Astrocyte of the spinal cord (primary cell): ENCODE measurements at regions not wholly inside any gene's neighbourhood (a gene's known extent, or its start where the extent isn't known, plus 50 kb on each side); places are given as distances from the start of the nearest gene placed in this dataset.

Source experiments
- DNase-seq: peaks from one replicate; pipeline ENCODE4 v3.0.0; 2011; ENCODE audit warnings: low read depth, low spot score
- H3K4me3 ChIP-seq: 2 replicates; pipeline ENCODE4 v1.5.1; 2011; ENCODE audit warnings: low read depth, mild to moderate bottlenecking, low read length, moderate library complexity
- in situ Hi-C: cut with HindIII; loops from 2 replicates; pipeline ENCODE4 v1.10.0; 2017; ENCODE audit warnings: low sequenced_read_pairs
- TF ChIP-seq, protein P1 (sequence below): IDR thresholded peaks from 2 replicates; pipeline ENCODE4 v1.5.1; 2012; ENCODE audit warnings: low read depth, mild to moderate bottlenecking, low read length, inconsistent platforms

DNA sequence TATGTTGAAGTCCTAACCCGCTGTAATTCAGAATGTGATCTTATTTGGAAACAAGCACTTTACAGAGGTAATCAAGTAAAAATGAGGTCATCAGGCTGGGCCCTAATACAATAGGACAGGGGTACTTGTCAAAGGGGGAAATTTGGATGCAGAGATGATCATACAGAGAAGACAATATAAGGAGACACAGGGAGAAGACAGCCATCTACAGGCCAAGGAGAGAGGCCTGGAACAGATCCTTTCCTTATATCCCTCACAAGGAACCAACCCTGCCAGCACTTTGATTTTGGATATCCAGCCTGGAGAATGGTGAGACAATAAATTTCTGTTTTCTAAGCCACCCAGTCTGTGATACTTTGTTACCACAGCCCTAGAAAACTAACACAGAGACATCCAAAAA is 104.3 kb downstream of the METTL4 start:
- TF ChIP-seq, protein P1, sequence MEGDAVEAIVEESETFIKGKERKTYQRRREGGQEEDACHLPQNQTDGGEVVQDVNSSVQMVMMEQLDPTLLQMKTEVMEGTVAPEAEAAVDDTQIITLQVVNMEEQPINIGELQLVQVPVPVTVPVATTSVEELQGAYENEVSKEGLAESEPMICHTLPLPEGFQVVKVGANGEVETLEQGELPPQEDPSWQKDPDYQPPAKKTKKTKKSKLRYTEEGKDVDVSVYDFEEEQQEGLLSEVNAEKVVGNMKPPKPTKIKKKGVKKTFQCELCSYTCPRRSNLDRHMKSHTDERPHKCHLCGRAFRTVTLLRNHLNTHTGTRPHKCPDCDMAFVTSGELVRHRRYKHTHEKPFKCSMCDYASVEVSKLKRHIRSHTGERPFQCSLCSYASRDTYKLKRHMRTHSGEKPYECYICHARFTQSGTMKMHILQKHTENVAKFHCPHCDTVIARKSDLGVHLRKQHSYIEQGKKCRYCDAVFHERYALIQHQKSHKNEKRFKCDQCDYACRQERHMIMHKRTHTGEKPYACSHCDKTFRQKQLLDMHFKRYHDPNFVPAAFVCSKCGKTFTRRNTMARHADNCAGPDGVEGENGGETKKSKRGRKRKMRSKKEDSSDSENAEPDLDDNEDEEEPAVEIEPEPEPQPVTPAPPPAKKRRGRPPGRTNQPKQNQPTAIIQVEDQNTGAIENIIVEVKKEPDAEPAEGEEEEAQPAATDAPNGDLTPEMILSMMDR = no peak
- no peak for DNase-seq
- no peak overlapping the region for H3K4me3 ChIP-seq
- in situ Hi-C loops = no loop called here

DNA sequence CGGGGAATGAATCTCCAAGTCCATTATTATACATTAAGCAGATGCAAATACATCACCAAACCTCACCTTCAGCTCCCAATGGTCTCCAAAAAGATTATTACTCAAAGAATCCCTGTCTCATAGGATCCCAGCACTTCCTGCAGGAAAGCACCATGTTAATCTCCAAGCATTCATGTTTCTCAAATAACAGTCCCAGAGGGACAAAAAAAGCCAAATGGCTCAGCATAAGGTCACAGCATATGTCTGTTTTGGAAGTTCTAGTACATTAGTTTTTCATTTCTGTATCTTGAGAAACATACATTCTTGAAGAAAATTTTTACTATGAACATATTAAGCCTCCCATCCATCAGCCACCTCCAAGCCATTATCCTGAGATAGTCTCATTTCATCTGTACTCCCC is 103.3 kb downstream of the METTL4 start:
- TF ChIP-seq, protein P1 = no peak
- no peak overlapping the region for H3K4me3 ChIP-seq
- DNase-seq = no peak
- in situ Hi-C loops = no loop called here

DNA sequence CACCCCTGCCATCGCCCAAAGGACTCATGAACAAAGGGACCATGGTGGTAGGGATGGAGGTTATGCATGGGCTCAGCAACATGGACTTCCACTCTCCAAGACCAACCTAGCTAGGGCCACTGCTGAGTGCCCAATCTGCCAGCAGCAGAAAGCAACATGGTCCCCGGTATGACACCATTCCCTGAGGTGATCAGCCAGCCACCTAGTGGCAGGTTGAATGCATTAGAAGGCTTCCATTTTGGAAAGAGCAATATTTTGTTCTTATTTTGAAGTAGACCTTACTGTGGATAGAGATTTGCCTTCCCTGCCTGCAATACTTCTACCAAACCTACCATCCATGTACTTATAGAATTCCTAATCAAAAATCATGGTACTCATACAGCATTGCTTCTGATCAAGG is 99.8 kb downstream of the METTL4 start:
- H3K4me3 ChIP-seq = no peak overlapping the region
- DNase-seq = no peak
- in situ Hi-C loops = no loop called here
- TF ChIP-seq, protein P1 = peak; percentile 8

DNA sequence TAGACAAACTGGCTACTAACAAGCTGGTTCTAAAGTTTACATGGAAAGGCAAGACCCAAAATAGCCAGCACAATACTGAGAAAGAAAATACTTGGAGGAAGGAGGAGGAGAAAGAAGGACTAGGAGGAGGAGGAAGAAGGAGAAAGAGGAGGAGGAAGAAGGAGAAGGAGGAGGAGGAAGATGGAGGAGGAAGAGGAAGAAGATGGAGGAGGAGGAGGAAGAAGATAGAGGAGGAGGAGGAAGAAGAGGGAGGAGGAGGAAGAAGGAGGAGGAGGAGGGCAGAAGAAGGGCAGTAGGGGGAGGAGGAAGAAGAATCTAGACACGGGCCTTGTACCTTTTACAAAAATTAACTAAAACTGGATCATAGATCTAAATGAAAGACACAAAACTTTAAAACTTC is 92.6 kb downstream of the METTL4 start:
- in situ Hi-C loops = no loop called here
- TF ChIP-seq, protein P1 = no peak
- DNase-seq = no peak
- H3K4me3 ChIP-seq = no peak overlapping the region

DNA sequence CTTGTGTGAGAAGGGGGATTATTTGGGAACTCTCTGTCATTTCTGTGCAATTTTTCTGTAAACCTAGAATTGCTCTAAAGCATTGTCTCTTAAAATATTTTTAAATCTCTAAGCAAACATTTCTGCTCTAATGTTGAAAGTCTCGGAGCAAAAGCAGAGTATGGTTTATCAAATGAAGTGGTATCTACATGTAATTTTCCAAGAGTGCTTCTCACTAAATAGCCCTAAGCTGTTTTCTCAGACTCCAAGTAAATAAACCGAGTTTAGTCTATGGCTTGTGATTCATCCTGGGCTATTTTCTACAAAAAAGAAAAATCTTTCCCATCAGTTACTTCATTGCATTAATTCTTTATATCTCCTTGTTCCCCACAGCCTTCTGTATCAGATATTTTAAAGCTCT is 90.8 kb downstream of the METTL4 start:
- no peak overlapping the region for H3K4me3 ChIP-seq
- TF ChIP-seq, protein P1 = no peak
- in situ Hi-C loops = no loop called here
- peak; percentile 1 for DNase-seq

DNA sequence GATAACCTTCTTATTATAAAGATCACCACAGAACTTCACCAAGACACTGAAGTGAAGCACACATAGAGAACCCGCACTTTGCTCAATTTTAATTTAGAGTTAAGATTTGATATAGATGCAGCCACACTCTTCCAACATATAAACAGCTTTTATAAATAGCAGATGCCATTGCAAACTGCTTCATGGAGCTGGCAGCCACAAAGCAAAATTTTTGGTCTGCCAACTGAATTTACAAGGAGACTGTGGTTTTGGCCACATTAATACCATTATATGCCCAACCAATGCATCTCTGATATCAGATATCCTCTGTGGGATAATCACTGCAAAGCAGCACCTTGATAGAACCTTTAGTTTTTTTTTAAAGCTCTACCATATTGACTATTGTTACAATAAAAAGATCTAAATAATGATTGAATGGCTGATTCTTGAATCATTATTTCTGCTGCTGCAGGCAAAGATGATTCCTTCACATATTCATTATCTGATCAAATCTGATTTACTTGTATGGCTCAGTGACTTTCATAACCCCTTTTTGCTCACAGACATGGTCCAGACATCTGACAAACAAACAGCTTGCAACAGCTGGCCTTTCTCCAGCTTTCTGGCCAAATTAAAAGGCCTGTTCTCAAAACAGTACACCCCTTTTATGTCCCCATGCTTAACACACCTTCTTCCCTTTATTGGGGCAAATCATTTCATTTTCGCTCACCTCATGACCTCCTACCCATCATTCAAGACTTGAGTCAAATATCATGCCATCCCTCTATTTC is 88.4 kb downstream of the METTL4 start:
- TF ChIP-seq, protein P1 = no peak
- no peak for DNase-seq
- no peak overlapping the region for H3K4me3 ChIP-seq
- in situ Hi-C loops = no loop called here
